SK-N-SH treated with all-trans-retinoic acid at 6 μM for 48 hours (cell line): ENCODE measurements at regions not wholly inside any gene's neighbourhood (a gene's known extent, or its start where the extent isn't known, plus 50 kb on each side); places are given as distances from the start of the nearest gene placed in this dataset.

Source experiments
- ISL1 ChIP-seq: fragments of 250-450 bp; sonication (Bioruptor Pico); IDR thresholded peaks from 2 replicates; pipeline ENCODE4 v2.1.2; 2022; ENCODE audit warnings: mild to moderate bottlenecking, moderate library complexity
- PPARA ChIP-seq: fragments of 250-450 bp; sonication (Bioruptor Pico); IDR thresholded peaks from 2 replicates; pipeline ENCODE4 v1.5.0; 2020; ENCODE audit warnings: mild to moderate bottlenecking, borderline replicate concordance
- TCF4 ChIP-seq: fragments of 250-450 bp; sonication (Bioruptor Pico); IDR thresholded peaks from 2 replicates; pipeline ENCODE4 v1.8.0; 2021; ENCODE audit warnings: mild to moderate bottlenecking, moderate library complexity, borderline replicate concordance
- ZC3H10 ChIP-seq: fragments of 250-450 bp; sonication (Bioruptor Pico); IDR thresholded peaks from 2 replicates; pipeline ENCODE4 v1.5.1; 2021; ENCODE audit warnings: mild to moderate bottlenecking, moderate library complexity
- ZFP3 ChIP-seq: fragments of 250-450 bp; sonication (Bioruptor Pico); IDR thresholded peaks from 2 replicates; pipeline ENCODE4 v1.5.0; 2020; ENCODE audit warnings: mild to moderate bottlenecking, moderate library complexity
- ZFP30 ChIP-seq: fragments of 450-650 bp; formaldehyde crosslinking; IDR thresholded peaks from 2 replicates; pipeline ENCODE4 v1.5.0; 2022; ENCODE audit warnings: mild to moderate bottlenecking, moderate library complexity
- TF ChIP-seq, protein P1 (sequence below): fragments of 250-450 bp; sonication (Bioruptor Pico); IDR thresholded peaks from 2 replicates; pipeline ENCODE4 v1.5.0; 2020; ENCODE audit warnings: mild to moderate bottlenecking, moderate library complexity
- TF ChIP-seq, protein P2 (sequence below): fragments of 250-450 bp; sonication (Bioruptor Pico); IDR thresholded peaks from 2 replicates; pipeline ENCODE4 v1.5.1; 2020; ENCODE audit warnings: low read depth, mild to moderate bottlenecking, moderate library complexity
- TF ChIP-seq, protein P3 (sequence below): fragments of 250-450 bp; sonication (Bioruptor Pico); IDR thresholded peaks from 2 replicates; pipeline ENCODE4 v1.8.0; 2020; ENCODE audit warnings: mild to moderate bottlenecking, moderate library complexity, borderline replicate concordance

DNA sequence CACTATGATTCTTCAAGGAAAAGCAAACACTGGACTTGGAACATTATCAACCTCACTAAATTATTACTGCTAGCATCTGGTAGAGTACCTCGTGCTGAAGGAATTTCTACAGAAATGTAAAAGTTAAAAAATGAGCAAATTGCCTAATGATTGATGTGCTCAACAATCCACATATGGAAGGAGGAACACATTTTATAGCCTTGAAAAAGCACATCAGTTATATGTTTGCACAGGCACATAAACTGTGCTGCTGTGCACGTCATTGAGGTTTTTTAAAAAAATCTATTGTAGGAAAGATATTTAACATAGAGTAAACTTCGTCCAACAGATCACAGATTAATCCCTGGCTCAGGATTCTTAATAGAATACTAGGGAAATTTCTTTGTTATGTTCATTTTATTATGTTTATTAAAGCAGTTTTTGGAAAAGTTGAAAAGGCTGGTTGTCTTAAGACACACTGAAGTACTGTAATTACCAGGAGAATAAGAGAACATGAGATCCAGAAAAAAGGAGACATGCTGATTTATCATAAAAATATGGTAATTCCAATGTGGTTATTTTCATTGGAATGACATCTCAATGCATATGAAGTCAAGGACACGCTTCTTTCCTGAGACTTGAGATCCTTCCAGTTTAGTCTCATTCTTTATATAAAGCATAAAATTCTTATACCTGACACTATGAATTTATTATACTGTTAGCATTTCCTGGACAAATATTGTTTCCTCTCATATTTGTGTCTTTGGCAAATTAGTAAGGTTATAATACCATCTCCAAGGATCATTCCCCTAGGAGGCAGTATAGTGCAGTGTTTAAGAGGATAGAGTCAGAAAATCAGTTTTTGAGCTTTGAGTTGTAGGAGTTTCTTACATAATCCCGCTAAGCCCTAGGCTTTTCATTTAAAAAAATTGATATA is 511.1 kb downstream of the TENT5A start:
- TF ChIP-seq TCF4 (CRISPR knock-in tag): no peak
- TF ChIP-seq PPARA (CRISPR knock-in tag): no peak
- TF ChIP-seq, protein P1, sequence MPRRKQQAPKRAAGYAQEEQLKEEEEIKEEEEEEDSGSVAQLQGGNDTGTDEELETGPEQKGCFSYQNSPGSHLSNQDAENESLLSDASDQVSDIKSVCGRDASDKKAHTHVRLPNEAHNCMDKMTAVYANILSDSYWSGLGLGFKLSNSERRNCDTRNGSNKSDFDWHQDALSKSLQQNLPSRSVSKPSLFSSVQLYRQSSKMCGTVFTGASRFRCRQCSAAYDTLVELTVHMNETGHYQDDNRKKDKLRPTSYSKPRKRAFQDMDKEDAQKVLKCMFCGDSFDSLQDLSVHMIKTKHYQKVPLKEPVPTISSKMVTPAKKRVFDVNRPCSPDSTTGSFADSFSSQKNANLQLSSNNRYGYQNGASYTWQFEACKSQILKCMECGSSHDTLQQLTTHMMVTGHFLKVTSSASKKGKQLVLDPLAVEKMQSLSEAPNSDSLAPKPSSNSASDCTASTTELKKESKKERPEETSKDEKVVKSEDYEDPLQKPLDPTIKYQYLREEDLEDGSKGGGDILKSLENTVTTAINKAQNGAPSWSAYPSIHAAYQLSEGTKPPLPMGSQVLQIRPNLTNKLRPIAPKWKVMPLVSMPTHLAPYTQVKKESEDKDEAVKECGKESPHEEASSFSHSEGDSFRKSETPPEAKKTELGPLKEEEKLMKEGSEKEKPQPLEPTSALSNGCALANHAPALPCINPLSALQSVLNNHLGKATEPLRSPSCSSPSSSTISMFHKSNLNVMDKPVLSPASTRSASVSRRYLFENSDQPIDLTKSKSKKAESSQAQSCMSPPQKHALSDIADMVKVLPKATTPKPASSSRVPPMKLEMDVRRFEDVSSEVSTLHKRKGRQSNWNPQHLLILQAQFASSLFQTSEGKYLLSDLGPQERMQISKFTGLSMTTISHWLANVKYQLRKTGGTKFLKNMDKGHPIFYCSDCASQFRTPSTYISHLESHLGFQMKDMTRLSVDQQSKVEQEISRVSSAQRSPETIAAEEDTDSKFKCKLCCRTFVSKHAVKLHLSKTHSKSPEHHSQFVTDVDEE: no peak
- no peak for TF ChIP-seq ZFP30 (CRISPR knock-in tag)
- TF ChIP-seq, protein P2, sequence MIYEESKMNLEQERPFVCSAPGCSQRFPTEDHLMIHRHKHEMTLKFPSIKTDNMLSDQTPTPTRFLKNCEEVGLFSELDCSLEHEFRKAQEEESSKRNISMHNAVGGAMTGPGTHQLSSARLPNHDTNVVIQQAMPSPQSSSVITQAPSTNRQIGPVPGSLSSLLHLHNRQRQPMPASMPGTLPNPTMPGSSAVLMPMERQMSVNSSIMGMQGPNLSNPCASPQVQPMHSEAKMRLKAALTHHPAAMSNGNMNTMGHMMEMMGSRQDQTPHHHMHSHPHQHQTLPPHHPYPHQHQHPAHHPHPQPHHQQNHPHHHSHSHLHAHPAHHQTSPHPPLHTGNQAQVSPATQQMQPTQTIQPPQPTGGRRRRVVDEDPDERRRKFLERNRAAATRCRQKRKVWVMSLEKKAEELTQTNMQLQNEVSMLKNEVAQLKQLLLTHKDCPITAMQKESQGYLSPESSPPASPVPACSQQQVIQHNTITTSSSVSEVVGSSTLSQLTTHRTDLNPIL (CRISPR knock-in tag): no peak
- TF ChIP-seq ISL1 (CRISPR knock-in tag): no peak
- TF ChIP-seq, protein P3, sequence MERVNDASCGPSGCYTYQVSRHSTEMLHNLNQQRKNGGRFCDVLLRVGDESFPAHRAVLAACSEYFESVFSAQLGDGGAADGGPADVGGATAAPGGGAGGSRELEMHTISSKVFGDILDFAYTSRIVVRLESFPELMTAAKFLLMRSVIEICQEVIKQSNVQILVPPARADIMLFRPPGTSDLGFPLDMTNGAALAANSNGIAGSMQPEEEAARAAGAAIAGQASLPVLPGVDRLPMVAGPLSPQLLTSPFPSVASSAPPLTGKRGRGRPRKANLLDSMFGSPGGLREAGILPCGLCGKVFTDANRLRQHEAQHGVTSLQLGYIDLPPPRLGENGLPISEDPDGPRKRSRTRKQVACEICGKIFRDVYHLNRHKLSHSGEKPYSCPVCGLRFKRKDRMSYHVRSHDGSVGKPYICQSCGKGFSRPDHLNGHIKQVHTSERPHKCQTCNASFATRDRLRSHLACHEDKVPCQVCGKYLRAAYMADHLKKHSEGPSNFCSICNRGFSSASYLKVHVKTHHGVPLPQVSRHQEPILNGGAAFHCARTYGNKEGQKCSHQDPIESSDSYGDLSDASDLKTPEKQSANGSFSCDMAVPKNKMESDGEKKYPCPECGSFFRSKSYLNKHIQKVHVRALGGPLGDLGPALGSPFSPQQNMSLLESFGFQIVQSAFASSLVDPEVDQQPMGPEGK (CRISPR knock-in tag): no peak
- TF ChIP-seq ZFP3: 0 out of 2 replicates have a peak, but pooled peaks have one; percentile 37
- no peak for TF ChIP-seq ZC3H10 (CRISPR knock-in tag)
